SH-SY5Y (cell line): ENCODE measurements at regions not wholly inside any gene's neighbourhood (a gene's known extent, or its start where the extent isn't known, plus 50 kb on each side); places are given as distances from the start of the nearest gene placed in this dataset.

Source experiments
- GATA2 ChIP-seq: IDR thresholded peaks from 2 replicates; pipeline ENCODE4 v1.6.1; 2011; ENCODE audit warnings: mild to moderate bottlenecking, low read depth, low read length
- GATA3 ChIP-seq: IDR thresholded peaks from 2 replicates; pipeline ENCODE4 v1.6.1; 2011; ENCODE audit warnings: low read depth, mild to moderate bottlenecking, low read length, moderate library complexity

GRCh38 chr1:209205039-209205438 lies 378.5 kb upstream of the CAMK1G start:
- TF ChIP-seq GATA3 (no peak), GATA2 (no peak)

DNA sequence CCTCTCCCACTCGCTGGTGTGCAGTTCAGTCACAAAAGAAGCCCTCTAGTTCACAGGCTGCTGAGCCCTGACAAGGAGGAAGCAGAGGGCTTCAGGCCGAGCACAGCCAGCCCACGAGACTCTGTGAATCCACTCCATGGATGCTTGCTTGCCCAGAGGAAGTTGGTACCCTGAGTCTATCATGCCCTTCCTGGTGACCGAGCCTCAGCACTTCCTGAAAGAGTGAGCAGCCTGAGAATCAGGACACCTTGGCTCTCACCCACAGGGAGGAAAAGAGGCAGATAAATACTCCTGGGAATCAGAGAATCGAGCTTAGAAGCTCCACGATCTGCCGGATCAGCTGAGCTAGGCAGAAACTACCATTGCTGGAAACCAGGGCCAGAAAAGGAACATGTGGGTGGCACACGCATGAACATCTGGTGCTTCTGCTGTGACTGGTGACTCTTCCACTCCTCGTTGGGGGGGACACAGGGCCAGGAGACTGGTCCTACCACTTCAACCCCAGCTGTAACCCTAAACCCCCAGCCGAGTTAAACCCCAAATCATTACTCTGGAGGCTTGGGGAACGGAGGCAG lies 376.3 kb upstream of the CAMK1G start:
- TF ChIP-seq GATA3 (no peak), GATA2 (no peak)

DNA sequence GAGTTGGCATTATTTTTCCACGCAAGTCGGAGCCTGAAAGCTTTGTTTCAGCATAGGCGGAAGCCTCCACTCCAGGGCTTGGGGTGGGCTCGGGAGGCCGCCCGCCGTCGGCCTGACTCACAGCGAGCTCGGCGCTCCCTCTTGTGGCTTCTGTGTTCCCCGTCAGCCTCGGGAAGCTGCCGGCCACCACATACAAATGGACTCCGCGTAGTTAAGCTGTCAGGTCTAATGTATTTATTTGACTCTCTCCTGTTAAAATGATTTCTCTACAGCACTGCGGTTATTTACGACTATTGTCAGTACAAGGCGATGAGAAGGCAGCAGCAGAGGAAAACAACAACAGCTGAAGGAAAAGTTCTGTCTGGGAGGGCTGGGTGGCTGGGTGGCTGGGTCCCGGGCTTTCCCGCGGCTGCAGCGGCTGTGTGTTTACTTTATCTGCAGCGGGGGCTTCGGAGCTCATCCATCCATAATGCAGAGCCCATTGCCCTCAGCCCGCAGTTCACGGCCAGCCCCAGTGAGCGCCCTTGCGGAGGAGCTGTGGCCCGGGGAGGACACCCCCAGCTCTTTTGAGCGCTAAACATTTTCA lies 375.7 kb upstream of the CAMK1G start:
- no peak for TF ChIP-seq GATA3
- TF ChIP-seq GATA2, result no peak; the same call in 1 of the 2 replicates

- TF ChIP-seq GATA2, result no peak
- TF ChIP-seq GATA3, result no peak
Observed at GRCh38 chr1:209208648-209209047, 374.9 kb upstream of the CAMK1G start.

DNA sequence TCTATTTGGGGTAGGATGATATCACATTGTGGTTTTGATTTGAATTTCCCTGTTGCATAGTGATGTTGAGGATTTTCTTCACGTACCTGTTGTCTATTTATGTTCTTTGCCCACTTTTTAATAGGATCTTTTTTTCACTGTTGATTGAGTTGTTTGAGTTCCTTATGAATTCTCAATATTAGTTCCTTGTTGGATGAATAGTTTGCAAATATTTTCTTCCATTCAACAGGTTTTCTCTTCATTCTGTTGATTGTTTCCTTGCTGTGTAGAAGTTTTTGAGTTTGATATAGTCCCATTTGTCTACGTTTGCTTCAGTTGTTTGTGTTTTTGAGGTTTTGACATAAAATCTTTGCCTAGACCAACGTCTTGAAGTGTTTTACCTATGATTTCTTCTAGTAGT lies 369.5 kb upstream of the CAMK1G start:
- TF ChIP-seq GATA2 (no peak), GATA3 (no peak)

- TF ChIP-seq GATA2 (no peak), GATA3 (no peak)
Observed at GRCh38 chr1:209215826-209216225, 367.7 kb upstream of the CAMK1G start.

- TF ChIP-seq GATA3 (no peak), GATA2 (no peak)
Observed at GRCh38 chr1:209218113-209218512, 365.4 kb upstream of the CAMK1G start.

DNA sequence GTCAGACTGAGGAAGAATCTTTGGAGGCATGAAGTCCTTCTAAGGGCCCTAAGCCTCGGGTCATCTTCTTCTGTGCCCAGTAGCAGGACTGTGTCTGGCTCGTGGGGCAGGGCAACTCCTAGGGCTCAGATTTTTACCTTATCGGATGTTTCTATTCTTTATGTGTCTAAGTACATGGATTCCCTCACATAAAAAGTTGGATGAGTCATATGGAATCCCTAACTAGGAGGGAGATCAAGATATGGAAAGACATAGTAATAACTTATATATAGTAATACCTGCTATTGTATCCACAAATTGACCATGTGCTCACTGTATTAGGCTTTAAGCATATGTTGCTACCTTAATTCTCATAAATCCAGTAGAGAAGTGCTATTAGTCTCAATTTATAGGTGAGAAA lies 364.5 kb upstream of the CAMK1G start:
- TF ChIP-seq GATA3 (no peak), GATA2 (no peak)

- TF ChIP-seq GATA2, result peak; percentile 69
- TF ChIP-seq GATA3, result no peak
Observed at GRCh38 chr1:209219791-209220524, 363.6 kb upstream of the CAMK1G start.

GRCh38 chr1:209222826-209223225 lies 360.7 kb upstream of the CAMK1G start:
- TF ChIP-seq GATA2 (peak; percentile 50), GATA3 (peak; percentile 12; the same call in 1 of the 2 replicates)

DNA sequence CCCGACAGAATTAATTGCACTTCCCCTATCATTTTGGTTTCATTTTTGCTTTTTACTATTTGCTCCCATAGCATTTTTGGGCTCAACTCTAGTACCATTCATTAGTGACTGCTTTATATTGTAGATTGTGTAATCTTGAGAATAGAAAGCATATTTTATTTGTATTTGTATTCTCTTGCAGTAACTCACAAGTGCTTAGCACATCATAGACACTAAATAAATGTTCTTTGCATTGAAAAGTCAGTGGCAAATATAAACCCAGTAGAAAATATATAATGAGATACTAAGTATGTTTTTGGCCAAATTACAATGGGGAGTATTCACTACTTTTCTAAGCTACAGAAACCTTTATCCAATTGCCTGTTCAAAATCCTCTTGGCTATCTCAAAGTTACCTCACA lies 359.7 kb upstream of the CAMK1G start:
- TF ChIP-seq GATA3, result no peak
- TF ChIP-seq GATA2, result no peak

DNA sequence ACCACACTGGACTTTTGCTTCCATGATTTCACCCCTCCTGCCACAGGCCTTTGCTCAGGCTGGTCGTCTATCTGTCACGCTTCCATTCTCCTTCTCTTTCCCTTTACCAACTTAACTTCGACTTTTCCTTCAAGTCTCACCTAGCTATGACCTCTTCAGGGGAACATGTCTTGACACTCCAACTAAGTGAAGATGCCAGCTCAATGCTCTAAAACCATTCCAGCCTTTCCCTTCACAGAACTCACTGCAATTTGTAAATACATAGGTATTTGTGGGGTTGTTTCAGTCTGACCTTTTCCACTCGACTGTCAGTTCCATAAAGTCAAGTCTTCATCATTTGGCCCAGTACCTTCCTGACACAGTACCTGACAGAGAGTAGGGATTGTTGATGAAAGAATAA lies 358.6 kb upstream of the CAMK1G start:
- no peak for TF ChIP-seq GATA2
- no peak for TF ChIP-seq GATA3

DNA sequence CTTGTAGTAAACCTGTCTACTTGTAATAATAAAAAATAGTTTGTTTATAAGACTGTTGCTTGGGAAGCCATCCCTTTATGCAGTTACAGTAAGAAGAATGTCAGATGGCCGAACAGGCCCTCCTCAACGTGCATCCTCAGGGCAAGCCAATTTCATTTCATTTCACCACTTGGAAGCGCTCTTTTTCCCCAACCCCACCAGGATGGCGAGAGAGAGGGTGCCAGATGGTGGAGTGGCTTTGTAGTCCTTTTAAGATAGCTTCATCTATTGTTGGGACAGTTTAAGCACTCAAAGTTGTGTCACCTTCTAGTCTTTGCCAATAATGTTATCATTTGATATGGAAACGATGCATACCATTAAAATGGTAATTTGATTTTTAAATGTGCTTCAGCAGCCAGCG lies 356.3 kb upstream of the CAMK1G start:
- TF ChIP-seq GATA3 (no peak), GATA2 (no peak)

- no peak for TF ChIP-seq GATA3
- no peak for TF ChIP-seq GATA2
Observed at GRCh38 chr1:209227941-209228340, 355.6 kb upstream of the CAMK1G start.

DNA sequence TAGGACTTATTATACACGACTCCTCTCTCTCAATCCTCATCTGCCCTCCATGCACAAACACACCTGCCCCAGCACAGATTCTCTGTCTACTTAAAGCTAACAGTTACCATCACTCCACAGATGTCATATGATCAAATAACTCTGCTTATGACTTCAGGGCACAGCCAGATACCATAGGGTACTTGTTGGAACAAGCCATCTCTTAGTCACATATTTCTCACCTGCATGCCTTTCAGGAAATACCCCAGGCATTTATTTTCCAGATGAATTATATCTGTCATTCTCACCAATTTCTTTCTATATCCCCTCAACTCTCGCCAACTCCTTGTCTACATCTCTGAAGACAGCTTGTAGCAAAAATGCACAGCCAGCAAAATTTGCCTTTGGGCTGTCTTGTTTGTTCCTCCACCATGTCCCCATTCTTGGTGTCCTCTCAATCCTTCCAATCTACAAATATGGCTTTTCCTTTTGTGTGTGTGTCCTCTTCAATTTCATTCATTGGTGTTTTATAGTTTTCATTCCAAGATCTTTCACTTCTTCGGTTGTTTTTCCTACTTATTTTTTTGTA lies 353.9 kb upstream of the CAMK1G start:
- TF ChIP-seq GATA2 (no peak), GATA3 (no peak)
